ENCODE measurements at regions not wholly inside any gene's neighbourhood (a gene's known extent, or its start where the extent isn't known, plus 50 kb on each side); places are given as distances from the start of the nearest gene placed in this dataset.

GRCh38 chr18:75659535-75660023 lies 232.1 kb upstream of the SMIM21 start:
- DNase-seq (ENCODE audit: low read depth in 1 of 2, low spot score in 1 of 2) = no peak
- Histone ChIP-seq H3K27me3 (ENCODE audit: insufficient read depth, poor library complexity, severe bottlenecking) (no peaks in the 10 kb centered on the region), H3K4me3 (replicated peaks; ENCODE audit: insufficient read depth, low read length) (no peak overlapping the region), H3K27ac (replicated peaks) (no peak overlapping the region)
- TF ChIP-seq POLR2AphosphoS5 (IDR thresholded peaks at IDR 0.05; ENCODE audit: low read depth) (no peak), REST (IDR thresholded peaks at IDR 0.05; ENCODE audit: insufficient replicate concordance, low read depth) (no peak), CTCF (IDR thresholded peaks at IDR 0.05; ENCODE audit: insufficient read depth, low read length) (no peak), SPI1 (IDR thresholded peaks at IDR 0.05; ENCODE audit: borderline replicate concordance, low read depth) (no peak), GABPA (IDR thresholded peaks at IDR 0.05; ENCODE audit: low read depth) (no peak)

GRCh38 chr18:75658330-75658729 lies 230.8 kb upstream of the SMIM21 start:
- DNase-seq (ENCODE audit: low read depth in 1 of 2, low spot score in 1 of 2) = peak in 1 of 2 experiments; percentile 31
- no peaks in the 10 kb centered on the region for H3K27me3 ChIP-seq (ENCODE audit: insufficient read depth, poor library complexity, severe bottlenecking)
- no peak overlapping the region for H3K27ac ChIP-seq (replicated peaks)
- no peak overlapping the region for H3K4me3 ChIP-seq (replicated peaks; ENCODE audit: insufficient read depth, low read length)
- TF ChIP-seq REST (IDR thresholded peaks at IDR 0.05; ENCODE audit: insufficient replicate concordance, low read depth) (no peak), SPI1 (IDR thresholded peaks at IDR 0.05; ENCODE audit: borderline replicate concordance, low read depth) (no peak), POLR2AphosphoS5 (IDR thresholded peaks at IDR 0.05; ENCODE audit: low read depth) (no peak), CTCF (IDR thresholded peaks at IDR 0.05; ENCODE audit: insufficient read depth, low read length) (no peak), GABPA (IDR thresholded peaks at IDR 0.05; ENCODE audit: low read depth) (no peak)

- DNase-seq (ENCODE audit: low read depth in 1 of 2, low spot score in 1 of 2) = no peak
- Histone ChIP-seq H3K4me3 (replicated peaks; ENCODE audit: insufficient read depth, low read length) (no peak overlapping the region), H3K27ac (replicated peaks) (peak overlapping the region; percentile 31; the same call in 1 of the 2 replicates), H3K27me3 (ENCODE audit: insufficient read depth, poor library complexity, severe bottlenecking) (no peaks in the 10 kb centered on the region)
- TF ChIP-seq SPI1 (IDR thresholded peaks at IDR 0.05; ENCODE audit: borderline replicate concordance, low read depth) (no peak), REST (IDR thresholded peaks at IDR 0.05; ENCODE audit: insufficient replicate concordance, low read depth) (no peak), GABPA (IDR thresholded peaks at IDR 0.05; ENCODE audit: low read depth) (no peak), CTCF (IDR thresholded peaks at IDR 0.05; ENCODE audit: insufficient read depth, low read length) (no peak), POLR2AphosphoS5 (IDR thresholded peaks at IDR 0.05; ENCODE audit: low read depth) (no peak)
These were observed 229.2 kb upstream of the SMIM21 start for GRCh38 chr18:75656563-75657247.

Data from HL-60 (cell line).